Suppressor macrophage treated with lipopolysaccharide for 4 hours (primary cell): ENCODE measurements at regions not wholly inside any gene's neighbourhood (a gene's known extent, or its start where the extent isn't known, plus 50 kb on each side); places are given as distances from the start of the nearest gene placed in this dataset.

Source experiments
- DNase-seq: peaks from one replicate; pipeline ENCODE4 v3.0.0-alpha.2; 2020

DNA sequence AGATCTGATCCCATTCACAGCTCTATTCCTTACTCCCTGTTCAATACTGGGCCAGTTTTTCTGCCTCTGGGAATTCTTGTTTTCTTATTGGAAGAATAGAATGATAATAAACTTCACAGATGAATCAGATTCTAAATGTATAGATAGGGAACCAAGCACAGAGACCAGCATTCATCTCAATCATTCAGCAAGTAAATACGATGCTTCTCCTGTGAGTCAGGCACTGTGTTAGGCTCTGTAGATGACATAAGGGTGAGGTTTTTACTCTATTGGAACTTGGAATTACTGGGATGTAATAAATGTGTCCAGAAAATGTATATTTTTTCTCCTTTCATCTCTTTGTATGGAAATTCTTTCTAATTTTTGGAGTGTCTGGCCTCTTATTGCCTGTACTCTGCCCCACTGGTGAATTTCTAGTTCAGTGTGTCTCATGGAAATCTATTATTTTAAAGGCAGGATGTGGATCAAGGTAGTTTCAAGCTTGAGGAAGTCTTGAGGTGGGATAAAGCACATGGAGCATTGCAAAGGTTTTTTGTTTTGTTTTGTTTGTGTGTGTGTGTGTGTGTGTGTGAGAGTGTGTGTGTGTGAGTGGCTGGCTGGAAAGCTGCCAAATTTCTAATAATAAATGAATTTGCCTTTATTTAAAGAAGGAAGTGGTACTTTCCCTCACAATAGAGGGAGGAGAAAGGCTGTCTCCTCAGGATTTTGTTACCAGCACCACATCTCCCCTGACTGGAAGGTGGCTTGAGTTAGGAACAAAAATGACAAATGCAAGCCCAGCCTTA lies 117.9 kb upstream of the HS3ST1 start:
- DNase-seq: peak; percentile 16

DNA sequence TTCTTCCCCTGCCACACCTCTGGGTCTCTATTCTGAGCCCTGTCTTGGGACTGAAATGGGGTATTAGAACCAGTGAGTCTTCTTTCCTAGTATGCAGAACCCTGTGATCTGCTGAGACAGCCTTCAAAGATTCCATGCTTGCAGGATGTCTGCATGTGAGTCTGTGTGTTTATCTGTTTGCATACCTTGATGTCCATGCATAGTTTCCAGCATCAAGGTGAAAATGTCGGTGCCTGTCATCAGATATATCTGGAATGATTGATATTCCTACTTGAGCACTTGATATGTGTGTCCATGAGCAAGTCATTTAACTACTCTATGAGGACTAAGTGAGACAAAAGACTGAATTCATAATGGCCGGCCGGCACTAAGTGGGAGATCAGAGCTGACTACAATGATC lies 117.0 kb upstream of the HS3ST1 start:
- no peak for DNase-seq

DNA sequence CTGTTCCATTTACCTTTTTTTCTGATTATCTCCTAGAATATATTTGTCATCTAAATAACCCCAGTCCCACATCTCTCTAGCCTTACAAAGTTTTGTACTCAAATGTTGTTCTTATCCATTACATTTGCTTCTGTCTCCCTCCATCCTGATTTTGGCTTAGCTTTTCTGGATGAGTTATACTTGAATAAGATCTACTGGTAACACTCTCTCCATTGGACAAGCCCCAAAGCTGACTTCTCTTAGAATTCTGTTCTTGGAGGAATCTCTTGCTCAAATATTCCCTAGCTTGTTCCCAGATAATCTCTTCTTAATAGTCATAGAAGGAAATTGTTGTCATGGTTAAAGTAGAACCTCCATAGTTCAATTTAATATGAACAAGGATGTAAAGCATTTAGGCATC lies 115.5 kb upstream of the HS3ST1 start:
- DNase-seq: no peak

DNA sequence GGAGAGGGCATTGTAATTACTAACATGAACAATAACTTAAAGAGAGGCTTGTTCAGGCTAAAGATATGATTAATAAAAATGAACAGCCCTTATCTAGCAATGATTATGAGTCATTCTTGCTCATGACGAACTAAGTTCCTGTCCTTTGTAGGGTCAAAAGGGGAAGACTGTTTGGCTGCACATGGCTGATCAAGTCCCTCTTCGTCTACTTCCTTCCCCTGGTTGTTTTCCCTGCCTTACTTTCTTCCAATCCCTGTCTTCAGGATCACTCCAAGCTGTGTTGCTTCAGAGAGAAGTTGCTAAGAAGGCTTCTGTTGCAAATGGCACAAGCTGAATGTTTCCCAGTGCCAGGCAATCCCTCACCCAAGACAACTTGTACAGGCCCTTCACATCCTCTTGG lies 115.0 kb upstream of the HS3ST1 start:
- DNase-seq: peak; percentile 65

DNA sequence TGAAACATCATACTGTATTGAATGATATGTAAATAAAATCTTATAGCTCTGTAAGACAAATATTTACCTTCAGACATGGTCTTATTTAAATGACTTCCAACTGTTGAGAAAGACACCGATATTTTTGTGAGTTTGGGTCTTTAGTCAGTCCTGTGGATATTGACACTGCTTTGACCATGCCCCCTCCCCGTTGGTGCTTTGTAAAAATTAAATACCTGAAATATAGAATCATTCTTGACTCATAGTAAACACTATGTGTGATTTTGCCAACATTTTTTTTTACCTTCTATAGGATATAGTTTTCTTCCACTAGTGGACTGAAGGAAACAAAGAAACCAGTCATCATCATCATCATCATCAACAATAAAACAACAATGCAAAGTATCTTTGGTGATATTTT lies 114.3 kb upstream of the HS3ST1 start:
- no peak for DNase-seq

DNA sequence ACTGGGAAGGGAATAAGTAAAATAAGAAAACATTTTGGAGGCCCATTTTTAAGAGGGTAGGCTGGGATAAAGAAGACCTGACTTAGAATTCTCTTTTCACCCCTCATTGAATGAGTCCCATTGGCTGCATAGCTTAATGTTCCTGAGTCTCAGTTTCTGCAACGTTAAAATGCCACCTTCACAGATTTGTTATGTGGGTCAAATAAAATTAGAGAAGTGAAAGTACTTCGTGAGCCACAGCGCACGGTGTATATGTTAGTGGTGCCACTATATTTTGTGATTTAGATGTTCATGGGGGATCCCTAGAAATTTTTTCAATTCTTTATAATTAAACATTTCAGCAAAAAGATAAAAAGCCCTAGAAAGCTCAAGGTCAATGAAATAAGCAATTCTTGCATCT lies 109.2 kb upstream of the HS3ST1 start:
- DNase-seq: no peak

DNA sequence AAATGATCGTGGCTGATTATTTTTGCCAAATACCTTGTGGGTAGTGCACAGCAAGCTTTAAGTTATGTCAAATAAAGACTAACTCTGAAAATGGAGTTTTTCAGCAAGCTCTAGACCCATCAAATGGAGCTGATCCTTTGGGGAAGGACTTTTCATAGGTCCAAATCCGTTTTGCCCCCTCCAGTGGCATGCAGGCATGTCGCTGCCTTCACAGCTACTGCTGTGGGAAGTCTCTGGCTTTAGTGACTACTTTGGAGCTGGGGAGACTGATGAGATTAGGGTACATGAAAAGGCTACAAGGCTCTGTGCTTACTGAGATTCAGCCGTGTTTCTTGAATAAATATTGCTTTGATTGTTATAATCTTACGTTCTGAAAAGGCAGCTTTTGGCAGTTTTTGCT lies 106.6 kb upstream of the HS3ST1 start:
- DNase-seq: no peak

DNA sequence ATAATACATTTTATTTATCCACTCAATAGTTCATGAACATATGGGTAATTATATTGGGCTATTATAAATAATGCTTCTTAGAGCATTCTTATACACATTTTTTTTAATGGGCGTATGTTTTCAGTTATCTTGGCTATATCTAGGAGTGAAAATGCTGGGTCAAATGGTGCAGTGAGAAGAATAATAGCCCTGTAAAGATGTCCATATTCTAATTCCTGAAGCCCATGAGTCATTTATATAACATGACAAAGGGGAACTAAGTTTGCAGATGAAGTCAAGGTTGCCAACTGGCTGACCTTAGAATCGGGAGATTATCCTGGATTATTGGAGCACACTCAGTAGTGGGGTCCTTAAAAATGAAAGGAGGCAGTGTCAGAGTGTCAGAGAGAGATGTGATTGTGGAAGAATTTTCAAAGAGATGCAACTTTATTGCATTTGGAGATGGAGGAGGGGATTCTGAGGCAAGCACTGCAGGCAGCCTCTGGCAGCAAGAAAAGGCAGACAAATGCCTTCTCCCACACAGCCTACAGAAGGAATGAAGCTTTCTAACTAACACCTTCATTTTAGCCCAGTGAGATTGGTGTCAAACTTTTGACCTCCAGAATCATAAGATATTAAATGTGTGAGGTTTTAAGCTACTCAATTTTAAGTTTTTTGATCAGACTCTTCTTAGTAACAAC lies 106.1 kb upstream of the HS3ST1 start:
- no peak for DNase-seq

DNA sequence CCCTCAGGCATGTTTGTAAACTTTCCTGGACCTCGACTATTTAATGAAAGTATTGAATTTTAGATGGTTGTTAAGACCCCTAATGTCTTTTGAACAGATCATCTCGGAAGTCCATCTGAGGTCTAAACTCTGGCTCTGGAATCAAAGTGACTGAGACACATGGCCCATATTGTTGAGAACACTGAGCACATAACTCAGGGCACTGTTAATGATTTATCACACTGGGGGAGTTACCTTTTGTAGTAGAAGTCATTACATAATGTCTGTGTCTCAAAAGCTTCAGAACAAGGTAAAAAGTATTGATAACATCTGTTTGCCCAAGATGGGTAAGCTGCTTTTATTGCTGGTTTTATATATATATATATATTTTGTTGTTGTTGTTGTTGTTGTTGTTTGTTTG lies 103.4 kb upstream of the HS3ST1 start:
- DNase-seq: no peak

DNA sequence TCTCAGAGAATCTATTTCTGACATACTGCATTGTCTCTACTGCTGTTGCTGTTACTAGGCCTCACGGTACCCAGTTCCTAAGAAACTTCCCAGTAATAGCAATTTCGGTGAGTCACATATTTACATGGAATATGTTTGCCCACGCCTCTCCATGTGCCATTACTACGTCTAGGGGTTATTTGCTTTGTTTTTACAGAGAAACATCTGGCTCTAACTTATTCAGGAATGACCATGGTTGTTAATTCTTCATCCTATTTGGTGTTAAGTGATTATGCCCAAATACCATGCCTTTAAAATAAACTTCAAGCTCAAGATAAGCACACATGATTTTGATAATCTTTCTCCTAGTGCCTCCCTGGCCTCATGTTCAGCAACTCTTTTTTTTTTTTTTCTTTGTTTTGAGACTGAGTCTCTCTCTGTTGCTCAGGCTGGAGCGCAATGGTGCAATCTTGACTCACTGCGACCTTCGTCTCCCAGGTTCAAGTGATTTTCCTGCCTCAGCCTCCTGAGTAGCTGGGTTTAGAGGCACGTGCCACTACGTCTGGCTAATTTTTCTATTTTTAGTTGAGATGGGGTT lies 101.0 kb upstream of the HS3ST1 start:
- no peak for DNase-seq

DNA sequence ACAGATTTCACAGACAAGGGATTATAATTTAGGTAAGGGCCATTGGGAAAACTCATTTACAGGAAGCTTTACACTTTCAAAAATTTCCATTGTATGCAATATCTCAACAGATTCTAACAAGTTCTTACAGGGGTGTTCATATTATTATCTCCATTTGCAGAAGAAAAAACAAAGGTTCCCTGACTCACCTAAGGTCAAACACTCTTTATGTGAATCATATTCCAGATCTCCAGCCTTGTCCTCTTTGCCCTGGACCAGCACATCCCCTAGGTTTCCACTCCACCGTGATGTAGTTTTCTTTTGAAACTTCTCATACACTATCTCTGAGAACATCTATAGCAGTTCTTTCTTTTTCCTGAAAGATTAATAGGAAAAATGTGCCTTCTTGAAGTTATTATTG lies 96.4 kb upstream of the HS3ST1 start:
- DNase-seq: no peak

DNA sequence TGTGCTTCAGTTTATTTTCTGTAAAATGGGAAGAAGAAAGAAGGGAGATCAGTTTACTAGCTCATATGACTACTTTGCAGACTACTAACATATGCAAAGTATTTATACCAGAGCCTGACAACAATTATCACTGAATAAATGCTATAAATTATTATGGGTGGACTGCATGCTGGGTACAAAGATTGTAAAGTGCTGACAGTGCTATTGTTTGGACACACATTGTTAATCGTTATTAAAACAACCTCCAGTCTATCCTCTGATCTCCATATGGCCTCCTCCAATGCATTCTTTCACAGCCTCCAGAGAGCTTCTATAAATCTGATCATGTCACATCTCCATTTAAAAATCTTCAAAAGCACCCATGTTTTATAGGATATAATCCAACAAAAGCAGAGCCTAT lies 90.1 kb upstream of the HS3ST1 start:
- no peak for DNase-seq

DNA sequence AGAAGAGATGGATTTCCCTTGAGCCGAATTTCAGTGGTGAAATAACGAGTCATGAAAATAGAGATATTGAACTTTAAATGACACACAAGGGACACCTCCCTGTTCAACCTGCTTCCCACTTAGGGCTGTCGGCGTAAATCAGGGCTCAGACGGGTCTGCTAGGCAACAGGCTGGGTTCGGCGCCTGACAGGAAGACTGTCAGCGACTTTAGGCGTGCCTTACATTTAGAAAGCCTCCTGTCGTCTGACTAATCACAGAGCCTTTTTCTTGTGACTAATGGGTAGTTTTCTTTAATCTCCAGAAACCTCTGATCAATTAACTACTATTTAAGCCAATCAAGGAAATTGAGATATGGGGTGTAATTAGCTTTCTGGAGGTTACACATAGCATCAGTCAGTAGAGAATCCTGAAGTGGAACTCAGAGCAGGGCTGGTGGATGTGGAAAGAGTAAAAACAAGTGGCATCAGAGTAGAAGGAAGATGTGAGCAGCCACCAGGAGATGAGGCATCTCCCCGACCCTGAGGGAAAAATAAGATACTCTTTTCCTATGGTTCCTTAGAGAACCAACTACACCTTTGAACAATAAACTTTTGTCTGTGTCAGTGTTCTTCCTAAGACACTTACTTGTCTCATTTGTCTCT lies 86.2 kb upstream of the HS3ST1 start:
- DNase-seq: peak; percentile 9

DNA sequence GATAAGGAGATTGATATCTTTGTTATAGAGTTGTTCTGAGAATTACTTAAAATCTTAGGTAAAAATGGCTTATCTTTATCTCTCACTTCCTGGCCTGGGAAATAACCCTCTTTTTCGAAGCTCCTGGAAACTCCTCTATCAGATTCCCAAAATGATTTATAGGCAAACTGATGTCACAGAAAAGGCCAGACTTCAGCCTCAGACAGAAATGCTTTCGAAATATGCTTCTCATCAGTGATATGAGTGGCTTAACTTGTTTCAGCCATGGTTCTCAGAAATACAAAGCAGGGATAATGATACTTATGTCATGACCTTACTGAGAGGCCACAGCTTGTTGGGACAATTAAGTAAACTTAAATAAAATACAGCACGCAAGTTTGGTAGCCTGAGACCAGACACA lies 85.3 kb upstream of the HS3ST1 start:
- DNase-seq: no peak

DNA sequence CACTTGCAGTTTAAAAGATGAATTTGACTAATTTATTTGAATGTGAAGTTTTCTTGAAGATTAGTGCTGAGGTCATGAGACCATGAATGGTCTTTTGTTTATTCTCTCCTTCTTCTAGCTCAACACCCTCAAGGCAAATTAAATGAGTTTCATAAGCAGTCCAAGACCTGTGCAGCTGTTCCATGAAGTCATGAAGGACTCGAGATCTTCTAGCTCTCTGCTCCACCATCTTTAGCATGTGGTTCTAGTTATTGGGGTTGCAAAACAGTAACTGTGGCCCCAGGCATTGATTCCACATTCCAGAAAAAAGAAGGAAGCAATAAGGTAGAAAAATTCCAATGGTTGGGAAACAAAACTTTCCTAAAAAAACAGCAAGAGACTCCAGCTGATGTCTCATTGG lies 84.2 kb upstream of the HS3ST1 start:
- DNase-seq: no peak

DNA sequence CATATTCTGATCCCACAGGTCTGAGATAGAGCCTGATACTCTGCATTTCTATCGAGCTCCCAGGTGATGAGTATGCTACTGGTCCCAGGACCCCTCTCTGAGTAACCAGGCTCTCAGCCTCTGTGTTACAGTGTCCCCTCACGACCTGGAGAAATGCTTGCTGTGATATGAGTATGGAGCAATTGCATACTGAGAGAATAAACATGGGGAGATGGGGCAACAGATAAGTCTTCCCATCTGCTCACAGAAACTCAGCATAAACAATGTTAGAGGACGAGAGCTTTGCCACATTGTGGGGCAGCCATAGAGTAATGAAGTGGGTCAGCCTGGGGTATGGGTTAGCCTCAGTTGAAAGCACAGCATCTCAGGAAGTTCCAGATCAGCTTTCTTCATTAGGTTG lies 82.6 kb upstream of the HS3ST1 start:
- DNase-seq: no peak

DNA sequence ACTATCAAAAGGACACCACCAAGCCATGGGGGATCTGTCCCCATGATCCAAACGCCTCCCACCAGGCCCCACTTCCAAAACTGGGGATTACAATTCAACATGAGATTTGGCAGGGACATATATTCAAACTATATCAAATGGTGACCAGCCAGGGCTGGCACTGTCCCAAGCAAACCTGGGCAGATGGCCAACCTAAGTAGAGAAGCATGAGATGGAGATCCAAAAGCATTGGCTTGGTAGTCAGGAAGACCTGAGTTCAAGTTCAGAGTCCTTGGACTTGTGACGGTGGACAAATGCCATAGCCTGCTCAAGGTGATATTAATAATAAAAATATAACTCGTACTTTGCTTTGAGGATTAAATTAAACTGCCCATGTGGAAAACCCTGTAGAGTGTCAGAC lies 79.2 kb upstream of the HS3ST1 start:
- DNase-seq: no peak

DNA sequence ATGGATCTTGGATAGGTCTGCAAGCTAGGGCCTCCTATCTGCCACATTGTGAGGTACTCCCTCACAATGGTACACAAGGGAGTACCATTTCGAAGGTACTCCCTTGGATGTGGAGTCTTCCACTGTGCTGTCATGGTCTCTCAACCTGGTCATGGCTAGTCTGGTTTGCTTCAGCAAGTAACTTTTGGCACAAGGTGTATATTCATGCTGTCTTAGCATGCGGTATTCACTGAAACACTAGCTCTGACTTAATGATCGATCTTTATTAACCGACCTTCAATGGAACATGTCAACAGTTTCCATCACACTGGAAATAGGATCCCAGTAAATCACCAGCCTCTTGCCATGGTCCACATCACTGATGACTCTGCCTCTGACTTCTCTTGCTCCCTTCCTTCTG lies 77.5 kb upstream of the HS3ST1 start:
- no peak for DNase-seq

DNA sequence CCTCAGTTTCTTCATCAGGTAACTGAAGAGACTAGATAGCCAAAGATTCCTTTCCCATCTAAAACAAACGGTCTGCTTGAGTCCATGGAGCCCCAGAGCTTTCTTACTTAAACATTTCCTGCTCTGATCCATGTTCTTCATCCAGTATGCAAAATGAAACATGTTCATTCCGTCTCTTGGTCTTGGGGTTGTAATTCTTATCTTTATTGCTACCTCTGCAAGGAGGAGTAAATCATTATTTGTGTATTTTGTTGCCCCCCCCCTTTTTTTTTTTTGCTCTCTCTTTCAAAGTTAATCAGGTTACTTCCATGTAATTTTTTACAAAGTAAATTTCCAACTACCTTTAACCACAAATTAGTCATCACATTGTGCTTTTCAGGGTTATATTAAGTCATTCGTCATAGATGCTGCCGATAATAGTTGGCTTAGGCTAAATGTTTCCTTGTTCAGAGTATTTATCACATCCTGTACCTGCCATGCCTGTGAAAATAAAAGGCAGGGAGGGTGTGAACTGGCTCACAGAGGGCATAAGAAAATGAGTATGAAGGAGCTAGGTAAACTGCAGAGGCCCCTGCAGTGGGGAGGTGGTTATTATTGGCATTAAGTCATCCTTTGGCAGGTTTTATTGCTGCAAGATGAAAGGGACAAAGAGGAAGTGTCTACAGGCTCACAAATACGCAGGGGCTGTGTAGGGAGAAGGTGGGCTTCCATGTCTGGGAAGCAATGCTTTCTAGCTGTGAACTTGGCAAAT lies 76.7 kb upstream of the HS3ST1 start:
- no peak for DNase-seq

DNA sequence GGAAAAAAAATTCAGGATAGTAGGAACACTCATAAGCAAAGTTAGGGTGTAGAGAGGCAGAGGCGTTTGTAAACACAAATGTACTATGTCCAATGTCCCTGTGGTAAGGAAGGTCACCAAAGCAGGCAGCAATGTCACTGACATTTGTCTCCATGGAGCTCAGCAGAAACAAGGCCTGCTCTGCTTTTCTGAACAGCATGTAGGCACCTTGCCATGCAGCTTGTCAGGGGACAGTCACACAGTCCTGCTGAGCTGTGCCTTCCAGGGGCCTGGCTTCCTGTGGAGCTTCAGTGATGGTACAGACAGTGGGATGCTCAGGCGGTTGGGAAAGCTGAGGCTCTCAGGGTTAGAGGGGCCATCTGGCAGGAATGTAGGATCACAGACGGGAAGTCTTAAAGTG lies 74.5 kb upstream of the HS3ST1 start:
- no peak for DNase-seq

DNA sequence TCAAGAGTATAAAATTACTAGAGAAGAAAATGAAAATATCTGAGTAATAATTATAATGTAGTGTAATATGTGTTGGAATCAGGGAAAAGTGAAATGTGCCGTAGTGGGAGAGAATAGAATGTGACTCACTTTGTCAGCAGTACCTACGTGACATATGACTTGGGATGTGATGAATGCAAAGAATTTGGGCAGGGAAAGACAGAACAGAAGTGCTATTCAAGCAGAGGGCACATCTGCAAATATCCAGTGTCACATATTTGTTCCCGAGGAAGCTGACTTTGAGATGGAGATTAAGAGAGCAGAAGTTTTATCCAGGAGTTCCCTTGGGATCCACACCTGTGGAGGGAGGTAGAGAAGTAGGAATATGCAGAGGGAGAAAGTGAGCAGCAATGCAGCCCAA lies 69.3 kb upstream of the HS3ST1 start:
- no peak for DNase-seq

DNA sequence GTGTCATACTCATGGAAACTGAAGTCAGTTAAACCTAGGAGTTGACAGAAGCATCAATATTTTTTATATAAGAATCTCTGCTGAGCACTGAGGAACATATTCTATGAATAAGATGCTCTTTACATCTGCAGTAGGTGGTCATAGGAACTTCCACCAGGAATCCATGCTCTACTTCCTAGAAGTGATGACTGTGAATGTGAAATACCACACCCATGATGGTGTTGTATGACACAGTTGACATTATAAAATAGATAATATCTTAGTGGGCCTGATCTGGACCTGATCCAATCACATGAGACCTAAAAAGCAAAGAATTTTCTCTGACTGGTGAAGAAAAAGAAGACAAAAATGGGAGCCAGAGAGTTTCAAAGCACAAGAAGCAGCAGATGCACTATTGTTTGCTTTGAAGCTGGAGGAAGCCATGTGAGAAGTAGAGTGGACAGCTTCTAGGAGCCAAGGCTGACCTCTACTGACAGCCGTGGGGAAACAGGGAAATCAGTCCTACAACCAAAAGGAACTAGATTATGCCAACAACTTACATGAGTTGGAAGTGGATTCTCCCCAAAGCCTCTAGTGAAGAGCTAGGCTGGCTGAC lies 68.6 kb upstream of the HS3ST1 start:
- DNase-seq: peak; percentile 45

DNA sequence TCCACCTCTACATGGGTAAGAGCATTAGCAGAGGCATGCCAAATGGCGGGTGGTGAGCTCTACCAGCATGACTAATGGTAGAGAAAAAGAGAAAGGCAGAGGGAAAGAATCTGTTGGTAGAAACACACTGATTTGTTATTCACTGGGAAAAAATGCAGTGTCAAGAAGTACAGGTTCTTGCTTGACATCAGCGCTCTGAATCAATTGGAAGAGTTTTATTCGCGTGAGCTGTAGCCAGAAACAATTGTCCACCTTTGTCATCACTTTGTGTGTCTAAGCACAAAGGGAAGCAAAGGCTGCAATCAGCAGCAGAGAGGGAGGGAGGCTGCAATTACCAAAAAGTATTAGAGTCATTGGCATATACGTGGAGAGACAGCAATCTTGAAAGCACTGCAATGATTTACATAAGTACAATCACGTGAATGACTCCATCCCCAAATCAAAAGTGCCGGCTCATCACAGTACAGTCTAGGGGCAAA lies 67.7 kb upstream of the HS3ST1 start:
- DNase-seq: peak; percentile 60
